ENCODE measurements at regions not wholly inside any gene's neighbourhood (a gene's known extent, or its start where the extent isn't known, plus 50 kb on each side); places are given as distances from the start of the nearest gene placed in this dataset.

- Histone ChIP-seq H2BK20ac (ENCODE audit: low read depth, low read length) (no peak overlapping the region), H2BK15ac (ENCODE audit: low read depth, low read length) (no peak overlapping the region), H4K8ac (ENCODE audit: low read depth in 2 of 2, low read length in 2 of 2) (no peak overlapping the region), H3K27ac (ENCODE audit: insufficient read depth, low read length) (no peak overlapping the region), H4K20me1 (ENCODE audit: insufficient read depth, low read length) (no peaks in the 10 kb centered on the region), H3K79me1 (ENCODE audit: low read depth in 1 of 2, low read length in 2 of 2) (no peaks in the 10 kb centered on the region), H3K9me1 (ENCODE audit: insufficient read depth, low read length) (no peaks in the 10 kb centered on the region), H3K4ac (ENCODE audit: low read depth, low read length) (no peak overlapping the region), H4K5ac (ENCODE audit: low read depth, low read length) (no peak overlapping the region), H2AK5ac (ENCODE audit: low read depth, low read length) (no peak overlapping the region), H3K4me2 (ENCODE audit: low read depth, low read length) (no peak overlapping the region), H2BK120ac (ENCODE audit: low read depth, low read length) (no peak overlapping the region), H2AFZ (replicated peaks; ENCODE audit: low read length, poor library complexity) (no peak overlapping the region), H2AK9ac (replicated peaks; ENCODE audit: low read depth, low read length, poor library complexity) (no peak overlapping the region), H3K23ac (ENCODE audit: low read depth, low read length) (no peak overlapping the region), H3K9me3 (ENCODE audit: control insufficient read depth, insufficient read depth, low read length) (no peaks in the 10 kb centered on the region), H3K9ac (ENCODE audit: low read depth, low read length) (no peak overlapping the region), H2BK5ac (ENCODE audit: low read depth, low read length, poor library complexity, severe bottlenecking) (no peak overlapping the region), H3K14ac (replicated peaks; ENCODE audit: low read depth, low read length) (no peak overlapping the region), H3K18ac (ENCODE audit: low read depth, low read length) (no peak overlapping the region), H4K91ac (ENCODE audit: insufficient read depth, low read depth, low read length) (no peak overlapping the region), H3K27me3 (ENCODE audit: control insufficient read depth, insufficient read depth, low read length) (no peaks in the 10 kb centered on the region), H3K36me3 (ENCODE audit: control insufficient read depth, insufficient read depth, low read length) (no peaks in the 10 kb centered on the region), H3K56ac (ENCODE audit: extremely low read depth, insufficient read depth, low read length) (no peak overlapping the region), H3K4me3 (ENCODE audit: insufficient read depth, low read depth, low read length) (no peak overlapping the region), H3K4me1 (ENCODE audit: control insufficient read depth, insufficient read depth, low read length) (no peaks in the 10 kb centered on the region)
- BruUV-seq (replicated peaks) = no TSS peak
- no CpG with 5 or more reads among the region's 1 CpG for WGBS, 2 experiments (ENCODE audit: extremely low coverage in 2 of 2, insufficient read length in 1 of 2)
- CTCF ChIA-PET = interaction anchor here (0.7 kb wide), 2 partner anchors 1115 to 1200 kb away, joined by 3 read pairs; no protein-coding TSS in a partner anchor
- peak; percentile 66 for ATAC-seq (ENCODE audit: low read depth)
- intact Hi-C loops (cut with micrococcal nuclease) (loop anchor here (10.0 kb wide), 1 partner anchor 280 kb away; the partner anchor contains the start of gene BRINP3), dilution Hi-C loops (cut with HindIII; ENCODE audit: low sequenced_read_pairs, unreplicated experiment) (no loop called here), in situ Hi-C loops (cut with MboI; ENCODE audit: low sequenced_read_pairs) (no loop called here)
- POLR2A ChIA-PET (ENCODE audit: unreplicated experiment) = no interaction called here
- peak; percentile 85 for DNase-seq
- TF ChIP-seq SMC3 (IDR thresholded peaks at IDR 0.05; ENCODE audit: low read depth, low read length) (no peak), CEBPB (IDR thresholded peaks at IDR 0.05; ENCODE audit: low read depth, low read length) (peak; percentile 27; the same call in 1 of the 2 replicates), RAD21 (IDR thresholded peaks at IDR 0.05; ENCODE audit: low read length) (peak; percentile 25; the same call in 1 of the 2 replicates), CTCF (conservative IDR thresholded peaks at IDR 0.05; ENCODE audit: low read depth, low read length) (0 out of 2 replicates have a peak, but pooled peaks have one; percentile 26)
These were observed 277.0 kb upstream of the BRINP3 start for GRCh38 chr1:190754666-190755065.

Data from IMR-90 (cell line).